Activated T-helper 17 cell treated with anti-CD3 and anti-CD28 coated beads, Interleukin-2, amount 50 U/mL, for 72 hours (primary cell): ENCODE measurements at regions not wholly inside any gene's neighbourhood (a gene's known extent, or its start where the extent isn't known, plus 50 kb on each side); places are given as distances from the start of the nearest gene placed in this dataset.
A peak's percentile ranks its signal among the peaks of the same experiment; 100 is the strongest.

Source experiments
- ATAC-seq: fragments of 150-1000 bp; cut with Tn5 transposase; replicated peaks from 2 replicates; pipeline ENCODE4 v1.10.0; 2021; ENCODE audit warnings: mild to moderate bottlenecking, moderate library complexity
- H3K27ac Mint-ChIP-seq: one replicate; pipeline ENCODE4 v1.8.0; 2022; ENCODE audit warnings: mixed read lengths
- H3K27me3 Mint-ChIP-seq: one replicate; pipeline ENCODE4 v1.8.0; 2022; ENCODE audit warnings: mixed read lengths
- H3K36me3 Mint-ChIP-seq: one replicate; pipeline ENCODE4 v1.8.0; 2022; ENCODE audit warnings: low read depth, mild to moderate bottlenecking, mixed read lengths
- H3K4me1 Mint-ChIP-seq: one replicate; pipeline ENCODE4 v1.8.0; 2022; ENCODE audit warnings: mixed read lengths
- H3K4me3 Mint-ChIP-seq: one replicate; pipeline ENCODE4 v1.8.0; 2022; ENCODE audit warnings: mild to moderate bottlenecking, mixed read lengths
- H3K9me3 Mint-ChIP-seq: one replicate; pipeline ENCODE4 v1.8.0; 2022; ENCODE audit warnings: mixed read lengths

- no peak for ATAC-seq
- H3K27ac Mint-ChIP-seq = no peak overlapping the region
- H3K4me1 Mint-ChIP-seq = no peaks in the 10 kb centered on the region
- no peaks in the 10 kb centered on the region for H3K36me3 Mint-ChIP-seq
- no peak overlapping the region for H3K4me3 Mint-ChIP-seq
- no peaks in the 10 kb centered on the region for H3K9me3 Mint-ChIP-seq
- H3K27me3 Mint-ChIP-seq = peaks cover 34% of the 10 kb centered on the region
Measured at GRCh38 chr1:29854700-29855276, 618.5 kb downstream of the PTPRU start.

- H3K27me3 Mint-ChIP-seq = peaks cover 34% of the 10 kb centered on the region
- no peaks in the 10 kb centered on the region for H3K4me1 Mint-ChIP-seq
- H3K4me3 Mint-ChIP-seq = no peak overlapping the region
- H3K36me3 Mint-ChIP-seq = no peaks in the 10 kb centered on the region
- H3K9me3 Mint-ChIP-seq = no peaks in the 10 kb centered on the region
- no peak overlapping the region for H3K27ac Mint-ChIP-seq
- no peak for ATAC-seq
Measured at GRCh38 chr1:29853716-29854330, 617.5 kb downstream of the PTPRU start.

GRCh38 chr1:29852248-29852647 is 615.9 kb downstream of the PTPRU start:
- H3K4me3 Mint-ChIP-seq = no peak overlapping the region
- no peaks in the 10 kb centered on the region for H3K36me3 Mint-ChIP-seq
- H3K27me3 Mint-ChIP-seq = peaks cover 28% of the 10 kb centered on the region
- no peaks in the 10 kb centered on the region for H3K4me1 Mint-ChIP-seq
- no peaks in the 10 kb centered on the region for H3K9me3 Mint-ChIP-seq
- ATAC-seq = no peak
- H3K27ac Mint-ChIP-seq = no peak overlapping the region

- Mint-ChIP-seq H3K27ac (no peak overlapping the region), H3K36me3 (no peaks in the 10 kb centered on the region), H3K27me3 (peaks cover 30% of the 10 kb centered on the region), H3K9me3 (no peaks in the 10 kb centered on the region), H3K4me1 (no peaks in the 10 kb centered on the region), H3K4me3 (no peak overlapping the region)
- no peak for ATAC-seq
Measured at GRCh38 chr1:29851691-29852090, 615.4 kb downstream of the PTPRU start.

GRCh38 chr1:29849991-29850757 is 613.9 kb downstream of the PTPRU start:
- no peaks in the 10 kb centered on the region for H3K9me3 Mint-ChIP-seq
- no peak overlapping the region for H3K27ac Mint-ChIP-seq
- no peak overlapping the region for H3K4me3 Mint-ChIP-seq
- ATAC-seq = no peak
- no peaks in the 10 kb centered on the region for H3K4me1 Mint-ChIP-seq
- no peaks in the 10 kb centered on the region for H3K36me3 Mint-ChIP-seq
- H3K27me3 Mint-ChIP-seq = peaks cover 27% of the 10 kb centered on the region

GRCh38 chr1:29849038-29849750 is 612.9 kb downstream of the PTPRU start:
- Mint-ChIP-seq H3K27ac (no peak overlapping the region), H3K9me3 (no peaks in the 10 kb centered on the region), H3K4me1 (no peaks in the 10 kb centered on the region), H3K27me3 (peaks cover 25% of the 10 kb centered on the region), H3K36me3 (no peaks in the 10 kb centered on the region), H3K4me3 (no peak overlapping the region)
- ATAC-seq = peak; percentile 52

- peaks cover 12% of the 10 kb centered on the region for H3K9me3 Mint-ChIP-seq
- no peak for ATAC-seq
- H3K4me3 Mint-ChIP-seq = no peak overlapping the region
- no peaks in the 10 kb centered on the region for H3K4me1 Mint-ChIP-seq
- H3K27ac Mint-ChIP-seq = no peak overlapping the region
- peaks cover 24% of the 10 kb centered on the region for H3K27me3 Mint-ChIP-seq
- H3K36me3 Mint-ChIP-seq = no peaks in the 10 kb centered on the region
Measured at GRCh38 chr1:29845910-29846309, 609.6 kb downstream of the PTPRU start.

GRCh38 chr1:29842130-29842529 is 605.8 kb downstream of the PTPRU start:
- H3K4me3 Mint-ChIP-seq = no peak overlapping the region
- H3K27me3 Mint-ChIP-seq = peaks cover 20% of the 10 kb centered on the region
- no peaks in the 10 kb centered on the region for H3K36me3 Mint-ChIP-seq
- H3K4me1 Mint-ChIP-seq = no peaks in the 10 kb centered on the region
- peaks cover 12% of the 10 kb centered on the region for H3K9me3 Mint-ChIP-seq
- no peak overlapping the region for H3K27ac Mint-ChIP-seq
- ATAC-seq = no peak

GRCh38 chr1:29839726-29840125 is 603.4 kb downstream of the PTPRU start:
- no peaks in the 10 kb centered on the region for H3K36me3 Mint-ChIP-seq
- H3K27me3 Mint-ChIP-seq = peaks cover 23% of the 10 kb centered on the region
- ATAC-seq = no peak
- peaks cover 12% of the 10 kb centered on the region for H3K9me3 Mint-ChIP-seq
- H3K27ac Mint-ChIP-seq = no peak overlapping the region
- H3K4me3 Mint-ChIP-seq = no peak overlapping the region
- H3K4me1 Mint-ChIP-seq = no peaks in the 10 kb centered on the region

- no peaks in the 10 kb centered on the region for H3K36me3 Mint-ChIP-seq
- H3K9me3 Mint-ChIP-seq = peaks cover 12% of the 10 kb centered on the region
- H3K4me3 Mint-ChIP-seq = no peak overlapping the region
- no peaks in the 10 kb centered on the region for H3K4me1 Mint-ChIP-seq
- H3K27ac Mint-ChIP-seq = no peak overlapping the region
- H3K27me3 Mint-ChIP-seq = peaks cover 23% of the 10 kb centered on the region
- no peak for ATAC-seq
Measured at GRCh38 chr1:29838738-29839320, 602.5 kb downstream of the PTPRU start.

GRCh38 chr1:29836651-29837646 is 600.6 kb downstream of the PTPRU start:
- H3K36me3 Mint-ChIP-seq = no peaks in the 10 kb centered on the region
- peaks cover 4% of the 10 kb centered on the region for H3K9me3 Mint-ChIP-seq
- ATAC-seq = no peak
- no peak overlapping the region for H3K4me3 Mint-ChIP-seq
- no peaks in the 10 kb centered on the region for H3K4me1 Mint-ChIP-seq
- H3K27me3 Mint-ChIP-seq = peaks cover 16% of the 10 kb centered on the region
- no peak overlapping the region for H3K27ac Mint-ChIP-seq

- H3K4me3 Mint-ChIP-seq = no peak overlapping the region
- peaks cover 16% of the 10 kb centered on the region for H3K27me3 Mint-ChIP-seq
- H3K4me1 Mint-ChIP-seq = no peaks in the 10 kb centered on the region
- H3K27ac Mint-ChIP-seq = no peak overlapping the region
- ATAC-seq = no peak
- no peaks in the 10 kb centered on the region for H3K36me3 Mint-ChIP-seq
- H3K9me3 Mint-ChIP-seq = no peaks in the 10 kb centered on the region
Measured at GRCh38 chr1:29835874-29836273, 599.6 kb downstream of the PTPRU start.

GRCh38 chr1:29835406-29835805 is 599.1 kb downstream of the PTPRU start:
- Mint-ChIP-seq H3K9me3 (no peaks in the 10 kb centered on the region), H3K4me3 (no peak overlapping the region), H3K36me3 (no peaks in the 10 kb centered on the region), H3K27ac (no peak overlapping the region), H3K27me3 (peaks cover 16% of the 10 kb centered on the region), H3K4me1 (no peaks in the 10 kb centered on the region)
- ATAC-seq = no peak
